ENCODE measurements at regions not wholly inside any gene's neighbourhood (a gene's known extent, or its start where the extent isn't known, plus 50 kb on each side); places are given as distances from the start of the nearest gene placed in this dataset.

GRCh38 chr20:39849664-39850063 is 839.4 kb downstream of the MAFB start:
- H3K27ac ChIP-seq: peak overlapping the region; percentile 90
- H3K36me3 ChIP-seq (ENCODE audit: low read depth): no peaks in the 10 kb centered on the region
- no peaks in the 10 kb centered on the region for H4K20me1 ChIP-seq (ENCODE audit: insufficient read depth)
- no peaks in the 10 kb centered on the region for H3K27me3 ChIP-seq (replicated peaks; ENCODE audit: insufficient read depth)
- no peak overlapping the region for H2AFZ ChIP-seq
- 0 to 5% methylated on average over 9 of the region's 9 CpGs for WGBS, 2 experiments (ENCODE audit: low coverage in 1 of 2, low lambda C conversion rate in 2 of 2, missing lambda C conversion rate in 2 of 2)
- peak overlapping the region; percentile 41 for H3K4me2 ChIP-seq (ENCODE audit: unreplicated experiment)
- peaks cover 55% of the 10 kb centered on the region for H3F3A ChIP-seq (ENCODE audit: insufficient read depth)
- H3K9me3 ChIP-seq (ENCODE audit: low read depth): no peaks in the 10 kb centered on the region
- peak; percentile 99 for DNase-seq
- H3K79me2 ChIP-seq (ENCODE audit: insufficient read depth): no peaks in the 10 kb centered on the region
- peaks cover 58% of the 10 kb centered on the region for H3K4me1 ChIP-seq (ENCODE audit: insufficient read depth)
- H3K4me3 ChIP-seq: no peak overlapping the region
- in situ Hi-C loops (cut with MboI): no loop called here
- H3K9ac ChIP-seq: peak overlapping the region; percentile 56
- no peaks in the 10 kb centered on the region for H3K9me2 ChIP-seq (ENCODE audit: insufficient read depth)
- TF ChIP-seq EZH2phosphoT487 (IDR thresholded peaks at IDR 0.05; ENCODE audit: insufficient read depth, low read depth) (no peak), EZH2 (IDR thresholded peaks at IDR 0.05; ENCODE audit: insufficient read depth, poor library complexity, severe bottlenecking) (no peak)

GRCh38 chr20:39849171-39849570 is 839.9 kb downstream of the MAFB start:
- no peaks in the 10 kb centered on the region for H3K9me3 ChIP-seq (ENCODE audit: low read depth)
- in situ Hi-C loops (cut with MboI): no loop called here
- H4K20me1 ChIP-seq (ENCODE audit: insufficient read depth): no peaks in the 10 kb centered on the region
- H3K27me3 ChIP-seq (replicated peaks; ENCODE audit: insufficient read depth): no peaks in the 10 kb centered on the region
- H3K27ac ChIP-seq: peak overlapping the region; percentile 90
- no peaks in the 10 kb centered on the region for H3K9me2 ChIP-seq (ENCODE audit: insufficient read depth)
- peaks cover 53% of the 10 kb centered on the region for H3K4me1 ChIP-seq (ENCODE audit: insufficient read depth)
- DNase-seq: no peak
- no peaks in the 10 kb centered on the region for H3K79me2 ChIP-seq (ENCODE audit: insufficient read depth)
- peak overlapping the region; percentile 25; the same call in 1 of the 2 replicates for H3K9ac ChIP-seq
- peak overlapping the region; percentile 15 for H3K4me2 ChIP-seq (ENCODE audit: unreplicated experiment)
- peaks cover 50% of the 10 kb centered on the region for H3F3A ChIP-seq (ENCODE audit: insufficient read depth)
- 64 to 71% methylated on average over 5 of the region's 5 CpGs for WGBS, 2 experiments (ENCODE audit: low coverage in 1 of 2, low lambda C conversion rate in 2 of 2, missing lambda C conversion rate in 2 of 2)
- no peaks in the 10 kb centered on the region for H3K36me3 ChIP-seq (ENCODE audit: low read depth)
- TF ChIP-seq EZH2phosphoT487 (IDR thresholded peaks at IDR 0.05; ENCODE audit: insufficient read depth, low read depth) (no peak), EZH2 (IDR thresholded peaks at IDR 0.05; ENCODE audit: insufficient read depth, poor library complexity, severe bottlenecking) (no peak)
- H2AFZ ChIP-seq: no peak overlapping the region
- H3K4me3 ChIP-seq: no peak overlapping the region

GRCh38 chr20:39839399-39840119 is 849.5 kb downstream of the MAFB start:
- no peak for TF ChIP-seq EZH2phosphoT487 (IDR thresholded peaks at IDR 0.05; ENCODE audit: insufficient read depth, low read depth)
- in situ Hi-C loops (cut with MboI): no loop called here
- Histone ChIP-seq H2AFZ (no peak overlapping the region), H3K9me2 (ENCODE audit: insufficient read depth) (no peaks in the 10 kb centered on the region), H3K9ac (no peak overlapping the region), H3F3A (ENCODE audit: insufficient read depth) (no peaks in the 10 kb centered on the region), H3K36me3 (ENCODE audit: low read depth) (no peaks in the 10 kb centered on the region), H3K4me3 (no peak overlapping the region), H3K9me3 (ENCODE audit: low read depth) (no peaks in the 10 kb centered on the region), H4K20me1 (ENCODE audit: insufficient read depth) (no peaks in the 10 kb centered on the region), H3K4me2 (ENCODE audit: unreplicated experiment) (no peak overlapping the region), H3K4me1 (ENCODE audit: insufficient read depth) (no peaks in the 10 kb centered on the region), H3K27ac (no peak overlapping the region), H3K79me2 (ENCODE audit: insufficient read depth) (no peaks in the 10 kb centered on the region), H3K27me3 (replicated peaks; ENCODE audit: insufficient read depth) (no peaks in the 10 kb centered on the region)
- WGBS, 2 experiments (ENCODE audit: low coverage in 1 of 2, low lambda C conversion rate in 2 of 2, missing lambda C conversion rate in 2 of 2): 70 to 79% methylated on average over 9 of the region's 9 CpGs
- no peak for DNase-seq

GRCh38 chr20:39837561-39837960 is 851.5 kb downstream of the MAFB start:
- Histone ChIP-seq H3K9me3 (ENCODE audit: low read depth) (no peaks in the 10 kb centered on the region), H4K20me1 (ENCODE audit: insufficient read depth) (no peaks in the 10 kb centered on the region), H3K9ac (no peak overlapping the region), H3K79me2 (ENCODE audit: insufficient read depth) (no peaks in the 10 kb centered on the region), H3K27me3 (replicated peaks; ENCODE audit: insufficient read depth) (no peaks in the 10 kb centered on the region), H3K4me2 (ENCODE audit: unreplicated experiment) (no peak overlapping the region), H3F3A (ENCODE audit: insufficient read depth) (no peaks in the 10 kb centered on the region), H3K9me2 (ENCODE audit: insufficient read depth) (no peaks in the 10 kb centered on the region), H3K4me3 (no peak overlapping the region), H2AFZ (no peak overlapping the region), H3K27ac (no peak overlapping the region), H3K36me3 (ENCODE audit: low read depth) (no peaks in the 10 kb centered on the region), H3K4me1 (ENCODE audit: insufficient read depth) (no peaks in the 10 kb centered on the region)
- TF ChIP-seq EZH2 (IDR thresholded peaks at IDR 0.05; ENCODE audit: insufficient read depth, poor library complexity, severe bottlenecking) (no peak), EZH2phosphoT487 (IDR thresholded peaks at IDR 0.05; ENCODE audit: insufficient read depth, low read depth) (no peak)
- WGBS, 2 experiments (ENCODE audit: low coverage in 1 of 2, low lambda C conversion rate in 2 of 2, missing lambda C conversion rate in 2 of 2): 65 to 66% methylated on average over 3 of the region's 3 CpGs
- DNase-seq: no peak
- in situ Hi-C loops (cut with MboI): no loop called here
